GM19372 (cell line): ENCODE measurements at regions not wholly inside any gene's neighbourhood (a gene's known extent, or its start where the extent isn't known, plus 50 kb on each side); places are given as distances from the start of the nearest gene placed in this dataset.

Experiments used
- ATAC-seq: cut with Tn5 transposase; IDR thresholded peaks from one replicate; pipeline ENCODE4 v1.9.1; 2021; ENCODE audit warnings: mild to moderate bottlenecking, low read depth, moderate library complexity; ENCODE audit not compliant: unreplicated experiment

DNA sequence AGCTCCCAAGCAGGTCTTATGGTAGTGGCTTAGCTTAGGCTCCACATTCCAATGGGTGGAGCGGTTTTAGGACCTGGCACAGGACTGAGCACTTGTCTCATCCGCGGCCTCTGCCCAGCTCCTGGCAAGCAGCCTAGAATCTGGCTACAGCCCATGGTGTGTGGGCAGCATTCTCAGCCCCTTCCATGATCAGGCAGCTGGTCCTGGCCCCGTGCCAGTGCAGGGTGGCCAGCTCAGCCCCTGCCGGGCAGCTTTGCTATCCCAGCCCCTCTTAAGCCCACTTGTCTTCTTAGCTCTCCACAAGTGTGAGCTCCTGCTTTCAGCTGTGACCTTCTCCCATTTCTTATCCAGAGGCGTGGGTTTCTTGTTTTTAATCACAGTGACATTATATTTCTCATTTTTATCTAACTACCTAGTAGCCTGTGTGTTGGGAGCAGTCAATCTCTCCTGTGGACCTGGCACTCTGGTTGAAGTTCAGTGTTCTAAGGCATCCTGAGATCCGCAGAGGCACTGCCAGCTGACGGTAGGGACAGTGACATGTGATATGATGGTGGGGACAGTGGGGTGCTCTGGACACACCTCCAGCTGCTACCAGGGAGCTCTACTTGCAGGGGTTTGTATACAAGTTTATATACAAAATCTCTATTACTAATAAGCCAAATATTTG lies 84.5 kb upstream of the PRNP start:
- ATAC-seq = no peak

- ATAC-seq = no peak
These were observed 85.8 kb upstream of the PRNP start for GRCh38 chr20:4600308-4601014.

GRCh38 chr20:4597215-4597614 lies 89.0 kb upstream of the PRNP start:
- ATAC-seq = no peak

DNA sequence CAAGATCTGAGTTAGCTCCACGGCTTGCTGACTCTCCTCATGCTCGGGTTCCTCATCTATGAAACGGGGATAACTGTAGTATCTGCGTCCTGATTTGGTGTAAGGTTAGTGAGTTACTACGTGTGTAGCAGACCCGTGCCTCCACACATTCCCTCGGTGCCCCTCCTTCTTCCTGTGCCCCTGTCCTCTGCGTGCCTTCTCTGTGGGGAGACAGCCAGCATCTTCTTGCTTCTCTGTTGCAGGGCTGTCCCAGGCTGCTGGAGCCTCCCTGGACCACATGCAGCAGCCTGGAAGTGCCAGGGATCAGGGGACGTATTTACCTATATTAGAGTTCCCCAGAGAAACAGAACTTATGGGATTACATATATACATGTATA lies 93.1 kb upstream of the PRNP start:
- ATAC-seq = no peak

DNA sequence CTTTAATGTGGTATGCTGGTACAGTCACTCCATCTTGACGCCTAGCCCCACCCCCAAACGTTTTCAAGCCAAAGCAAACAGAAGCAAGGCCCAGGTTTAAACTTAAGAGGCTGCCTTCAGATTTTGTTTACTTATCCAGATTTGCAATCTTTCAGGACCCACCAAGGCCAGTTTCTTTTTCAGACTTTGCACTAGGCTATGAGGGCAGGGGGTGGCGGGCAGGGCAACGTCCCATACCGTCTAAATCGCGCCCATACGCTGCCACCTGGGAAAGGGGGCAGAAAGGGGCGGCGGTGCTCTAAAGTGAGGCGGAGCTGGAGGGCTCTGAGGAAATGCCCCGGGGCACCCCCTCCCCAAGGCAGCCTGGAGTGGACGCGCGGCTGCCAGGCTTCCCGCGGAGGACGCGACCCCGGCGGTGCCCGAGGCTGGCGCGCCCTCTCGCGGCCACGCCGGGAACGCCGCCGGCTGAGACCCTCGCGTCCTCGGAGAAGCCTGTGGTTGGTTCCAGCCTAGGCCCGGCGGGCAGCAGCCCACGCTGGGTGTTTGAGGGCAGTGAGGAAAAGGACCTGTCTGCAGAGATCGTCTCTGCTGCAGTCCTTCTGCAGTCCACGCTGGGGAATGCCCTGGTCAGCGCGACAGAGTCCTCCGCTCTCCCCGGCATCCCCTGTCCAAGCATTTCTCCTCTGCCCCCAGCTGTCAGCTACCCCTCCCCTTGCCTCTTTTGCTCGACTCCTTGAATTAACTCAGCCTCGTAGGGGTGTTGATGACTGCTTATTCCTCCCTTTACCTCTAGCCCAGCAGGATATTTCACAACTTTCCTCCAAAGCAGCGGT lies 93.7 kb upstream of the PRNP start:
- no peak for ATAC-seq

GRCh38 chr20:4591975-4592315 lies 94.3 kb upstream of the PRNP start:
- ATAC-seq = no peak

DNA sequence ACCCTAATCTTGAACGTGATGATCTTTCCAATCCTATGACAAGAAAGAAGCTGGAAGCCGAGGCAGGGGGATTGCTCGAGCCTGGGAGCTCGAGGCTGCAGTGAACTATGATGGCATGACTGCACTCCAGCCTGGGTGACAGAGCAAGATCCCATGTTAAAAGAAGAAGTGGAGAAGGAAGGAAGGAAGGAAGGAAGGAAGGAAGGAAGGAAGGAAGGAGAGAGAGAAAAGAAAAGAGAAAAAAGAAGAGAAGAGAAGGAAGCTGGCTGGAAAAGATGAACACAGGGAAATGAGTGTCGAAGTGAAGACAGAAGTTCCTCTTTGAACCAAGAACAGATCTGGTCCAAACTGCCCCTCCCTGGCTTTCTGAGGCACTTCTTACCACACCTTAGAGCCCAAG lies 100.5 kb upstream of the PRNP start:
- ATAC-seq = no peak

DNA sequence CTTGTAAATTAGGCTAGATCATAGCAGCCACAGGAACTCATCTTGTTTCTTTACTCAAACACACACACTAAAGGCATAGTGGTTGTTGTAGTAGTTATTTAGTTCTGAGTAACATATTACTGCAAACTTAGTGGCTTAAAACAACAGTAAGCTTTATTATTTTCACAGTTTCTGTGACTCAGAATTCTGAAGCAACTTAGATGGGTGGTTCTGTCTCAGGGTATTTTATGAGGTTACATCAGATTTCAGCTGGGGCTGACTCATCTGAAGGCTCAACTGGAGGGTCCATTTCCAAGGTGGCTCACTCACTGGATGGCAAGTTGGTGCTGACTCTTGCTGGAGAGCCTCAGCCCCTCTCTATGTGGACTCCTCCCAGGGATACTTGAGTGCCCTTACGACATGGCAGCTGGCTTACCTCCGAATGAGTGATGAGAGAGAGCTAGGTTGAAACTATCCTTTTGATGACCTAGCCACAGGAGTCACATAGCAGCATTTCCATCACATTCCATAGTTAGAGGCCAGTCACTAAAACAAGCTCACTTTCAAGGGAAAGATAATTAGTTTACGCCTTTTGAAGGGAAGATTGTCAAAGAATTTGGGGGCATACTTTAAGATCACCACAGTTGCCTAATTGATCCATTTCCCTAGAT lies 101.0 kb upstream of the PRNP start:
- no peak for ATAC-seq

DNA sequence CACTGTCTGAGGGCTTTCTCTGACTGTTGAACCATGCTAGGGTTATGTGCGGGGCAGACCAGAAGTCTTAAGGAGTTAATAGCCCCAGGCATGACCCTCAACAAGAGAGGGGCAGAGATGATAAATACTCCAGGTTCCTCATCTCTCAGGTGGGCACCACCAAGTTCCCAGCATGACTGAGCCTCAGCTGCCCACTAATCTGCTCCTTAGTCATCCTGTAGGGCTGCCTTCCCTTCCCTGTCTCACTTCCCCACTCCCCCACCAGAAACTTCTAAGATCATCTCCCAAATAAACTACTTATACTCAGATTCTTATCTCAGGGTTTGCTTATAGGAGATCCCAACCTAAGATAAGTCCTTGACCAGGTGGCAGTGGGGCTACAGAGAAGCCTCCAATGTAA lies 101.7 kb upstream of the PRNP start:
- no peak for ATAC-seq

DNA sequence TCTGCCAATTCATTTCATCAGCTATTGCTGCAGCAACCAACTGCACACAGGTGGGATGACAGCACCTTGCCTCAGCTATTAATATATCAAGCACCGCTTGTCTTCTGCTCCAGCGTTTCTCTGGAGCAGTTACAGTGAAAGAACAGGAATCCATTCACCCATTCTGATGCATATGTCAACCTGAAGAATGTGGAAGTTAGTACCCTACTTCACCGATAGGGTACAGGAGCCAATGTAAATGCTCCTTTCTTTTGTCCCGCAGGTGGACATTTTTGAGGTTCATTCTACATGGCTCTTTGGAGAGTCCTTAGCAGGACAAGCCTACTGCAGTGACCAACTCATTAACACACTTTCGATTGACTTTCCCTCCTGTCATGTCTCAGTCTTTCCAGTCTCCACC lies 104.4 kb upstream of the PRNP start:
- no peak for ATAC-seq

- no peak for ATAC-seq
These were observed 107.9 kb upstream of the PRNP start for GRCh38 chr20:4578375-4578774.

- ATAC-seq = no peak
These were observed 111.9 kb upstream of the PRNP start for GRCh38 chr20:4574356-4574690.

DNA sequence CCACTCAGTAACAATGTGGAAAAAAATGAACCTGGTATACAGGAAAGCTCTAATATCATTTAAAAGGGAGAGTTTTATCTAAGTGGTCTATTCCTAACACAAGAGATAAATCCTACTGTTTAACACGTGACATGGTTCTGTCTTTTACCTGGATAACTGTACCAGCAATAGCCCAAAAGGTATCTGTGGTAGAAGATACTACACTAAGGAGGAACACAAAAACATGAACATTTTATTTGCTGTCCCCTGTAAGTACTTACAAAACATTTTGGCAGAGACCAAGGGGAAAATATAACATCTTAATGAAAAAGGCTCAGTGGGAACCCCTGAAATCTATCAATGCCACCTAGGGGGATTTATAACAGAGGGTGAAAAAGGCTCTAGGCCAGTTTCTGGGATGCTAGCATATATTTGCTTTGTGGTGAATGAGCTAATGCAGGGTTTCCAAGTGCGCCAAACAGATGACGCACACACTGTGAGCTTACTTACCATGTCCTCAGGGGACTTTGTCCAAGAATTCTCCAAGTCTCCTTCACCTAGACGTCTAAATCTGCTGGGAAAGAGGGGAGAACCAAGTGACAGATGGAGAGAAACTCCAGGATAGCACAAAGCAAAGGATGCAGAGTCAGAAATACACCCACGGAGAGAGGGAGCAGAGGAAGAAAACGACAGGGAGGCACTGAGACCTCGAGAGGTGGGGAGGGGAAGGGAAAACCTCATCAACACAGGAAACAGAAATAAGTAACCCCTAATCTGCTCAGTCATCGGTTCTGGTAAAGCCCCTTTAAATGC lies 112.5 kb upstream of the PRNP start:
- ATAC-seq = no peak

DNA sequence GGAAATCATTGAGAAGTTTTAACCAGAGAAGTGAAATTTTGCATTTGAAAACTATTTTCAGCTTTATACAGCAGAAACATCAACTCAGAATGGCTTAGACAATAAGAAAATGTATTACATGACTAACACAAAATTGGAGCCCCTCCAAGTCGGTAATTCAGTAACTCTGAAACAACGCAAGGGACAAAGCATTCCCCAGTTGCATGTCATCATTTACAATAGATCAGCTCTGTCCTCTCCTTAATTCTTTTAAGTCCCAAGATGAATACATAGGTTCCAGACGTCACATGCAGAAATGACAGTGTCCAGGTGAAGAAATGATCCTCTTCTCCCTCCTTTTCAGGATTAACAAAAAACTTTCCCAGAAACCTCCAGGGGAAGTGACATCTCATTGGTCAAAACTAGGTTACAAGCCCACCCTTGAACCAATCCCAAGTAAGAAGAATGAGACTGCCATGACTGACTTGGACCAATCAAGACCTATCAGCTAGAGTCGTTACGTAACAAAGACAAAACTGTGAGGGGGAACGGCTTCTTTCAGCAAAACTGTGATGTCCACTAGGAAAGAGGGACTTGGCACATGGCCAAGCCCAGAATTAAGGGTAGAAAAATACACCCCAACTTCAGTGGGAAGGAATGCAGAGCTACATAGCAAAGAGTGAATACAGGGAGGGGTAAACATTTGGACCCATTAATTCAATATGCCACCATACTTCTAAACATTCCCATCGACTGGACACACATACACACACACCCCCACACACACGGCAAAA lies 114.3 kb upstream of the PRNP start:
- no peak for ATAC-seq

DNA sequence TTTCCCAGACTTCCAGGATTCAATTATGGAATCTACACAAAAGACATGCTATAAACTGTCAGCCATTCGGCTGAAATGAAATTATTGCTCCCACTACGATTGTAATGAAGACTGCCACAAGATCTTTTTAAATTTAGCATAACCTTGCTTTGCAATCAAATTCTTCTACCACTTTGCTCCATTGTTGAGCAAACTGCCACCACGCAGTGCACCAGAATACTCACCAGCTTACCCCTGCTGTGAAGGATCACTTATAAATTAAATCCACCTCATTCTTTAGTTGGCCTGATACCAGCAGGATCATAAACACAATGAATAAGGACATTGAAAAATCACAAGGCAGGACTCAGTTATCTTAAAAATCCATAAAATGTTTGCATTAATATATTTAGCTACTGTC lies 116.4 kb upstream of the PRNP start:
- ATAC-seq = no peak

- no peak for ATAC-seq
These were observed 117.2 kb upstream of the PRNP start for GRCh38 chr20:4569092-4569491.

DNA sequence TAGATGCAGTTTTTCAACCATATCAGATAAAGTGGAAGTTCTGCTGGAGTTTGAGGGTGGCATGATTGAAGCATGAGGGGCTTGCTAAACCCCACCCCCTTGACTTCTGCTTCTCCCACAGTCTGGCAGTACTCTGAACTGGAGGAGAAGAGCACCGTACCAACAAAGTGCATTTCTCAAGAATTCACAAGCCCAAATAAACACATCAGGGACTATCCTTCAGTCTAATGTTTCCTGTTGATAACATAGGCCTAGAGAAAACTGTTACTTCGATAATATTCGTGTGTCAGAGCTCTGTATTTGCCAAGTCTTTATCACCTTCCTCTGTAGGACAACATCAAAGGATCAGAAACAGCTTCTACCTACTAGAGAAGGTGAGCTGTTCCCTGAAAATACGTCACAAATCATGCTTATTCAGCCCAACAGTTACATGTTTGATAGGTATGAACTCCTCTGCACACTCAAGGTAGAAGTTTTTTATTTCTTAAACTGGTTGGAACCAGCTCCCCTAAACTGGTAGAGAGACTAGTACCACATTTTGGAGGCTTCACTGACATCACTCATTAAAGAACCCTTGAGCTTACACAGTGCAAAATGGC lies 117.8 kb upstream of the PRNP start:
- no peak for ATAC-seq

- ATAC-seq = no peak
These were observed 119.1 kb upstream of the PRNP start for GRCh38 chr20:4567170-4567569.

DNA sequence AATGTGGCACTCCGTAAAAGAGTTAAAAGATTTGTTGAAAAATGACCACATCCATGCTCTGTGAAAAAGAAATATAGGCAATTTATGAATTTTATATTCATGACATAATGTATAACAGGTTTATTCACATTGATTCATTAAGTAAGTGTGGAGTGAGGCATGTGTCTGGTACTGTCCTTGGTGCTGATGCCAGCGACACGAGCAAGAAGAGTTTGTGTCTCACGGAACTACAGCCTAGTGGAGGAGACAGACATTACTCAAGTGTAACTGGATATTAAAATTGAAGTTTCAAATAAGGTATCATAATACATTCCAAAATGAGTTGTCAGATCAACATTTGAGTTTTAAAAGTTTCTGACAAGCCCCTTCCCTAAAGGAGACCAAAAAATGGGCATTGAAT lies 122.7 kb upstream of the PRNP start:
- no peak for ATAC-seq
